H1 (cell line): ENCODE measurements at regions not wholly inside any gene's neighbourhood (a gene's known extent, or its start where the extent isn't known, plus 50 kb on each side); places are given as distances from the start of the nearest gene placed in this dataset.

ENCODE experiments used
- SIN3A ChIP-seq, 2 experiments: IDR thresholded peaks in 1 of 2; conservative IDR thresholded peaks in 1 of 2; 2 replicates each; pipeline ENCODE4 v1.6.1; 2011 to 2012; ENCODE audit warnings: low read length in 2 of 2, improper control_type of control experiment in 1 of 2, low read depth in 1 of 2, mild to moderate bottlenecking in 1 of 2
- YY1 ChIP-seq: IDR thresholded peaks from 2 replicates; pipeline ENCODE4 v1.6.1; 2011; ENCODE audit warnings: low read depth, mild to moderate bottlenecking, low read length
- TF ChIP-seq, protein P1 (sequence below), 3 experiments: IDR thresholded peaks; 1 replicate in 2 of 3; 2 replicates in 1 of 3; pipeline versions ENCODE4 v1.5.1 to v1.6.1; 2011; ENCODE audit warnings: low read length in 3 of 3, mild to moderate bottlenecking in 3 of 3, inconsistent platforms in 2 of 3, low read depth in 1 of 3, moderate library complexity in 1 of 3; ENCODE audit not compliant: insufficient read depth in 1 of 3; ENCODE audit errors: control extremely low read depth in 1 of 3

DNA sequence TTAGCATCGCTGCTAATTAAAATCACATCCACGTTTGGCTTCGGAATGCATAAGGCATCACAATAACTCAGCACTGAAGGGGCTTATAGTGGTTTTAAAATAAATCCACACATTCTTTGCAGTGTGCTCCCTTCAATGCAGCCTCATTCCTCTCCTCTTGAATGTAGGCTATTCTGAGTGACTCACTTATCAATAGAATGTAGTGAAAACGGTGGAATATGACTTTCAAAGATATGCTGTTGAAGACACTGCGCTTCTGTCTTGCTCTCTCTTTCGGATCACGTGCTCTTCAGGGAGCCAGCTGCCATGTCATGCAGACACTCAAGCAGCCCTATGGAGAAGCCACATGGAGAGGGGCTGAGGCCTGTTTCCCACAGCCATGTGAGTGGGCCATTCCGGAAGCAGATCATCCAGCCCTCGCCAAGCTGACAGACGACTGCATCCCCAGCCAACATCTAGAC is 87.4 kb downstream of the CRYGS start:
- TF ChIP-seq, protein P1, sequence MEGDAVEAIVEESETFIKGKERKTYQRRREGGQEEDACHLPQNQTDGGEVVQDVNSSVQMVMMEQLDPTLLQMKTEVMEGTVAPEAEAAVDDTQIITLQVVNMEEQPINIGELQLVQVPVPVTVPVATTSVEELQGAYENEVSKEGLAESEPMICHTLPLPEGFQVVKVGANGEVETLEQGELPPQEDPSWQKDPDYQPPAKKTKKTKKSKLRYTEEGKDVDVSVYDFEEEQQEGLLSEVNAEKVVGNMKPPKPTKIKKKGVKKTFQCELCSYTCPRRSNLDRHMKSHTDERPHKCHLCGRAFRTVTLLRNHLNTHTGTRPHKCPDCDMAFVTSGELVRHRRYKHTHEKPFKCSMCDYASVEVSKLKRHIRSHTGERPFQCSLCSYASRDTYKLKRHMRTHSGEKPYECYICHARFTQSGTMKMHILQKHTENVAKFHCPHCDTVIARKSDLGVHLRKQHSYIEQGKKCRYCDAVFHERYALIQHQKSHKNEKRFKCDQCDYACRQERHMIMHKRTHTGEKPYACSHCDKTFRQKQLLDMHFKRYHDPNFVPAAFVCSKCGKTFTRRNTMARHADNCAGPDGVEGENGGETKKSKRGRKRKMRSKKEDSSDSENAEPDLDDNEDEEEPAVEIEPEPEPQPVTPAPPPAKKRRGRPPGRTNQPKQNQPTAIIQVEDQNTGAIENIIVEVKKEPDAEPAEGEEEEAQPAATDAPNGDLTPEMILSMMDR (IDR thresholded peaks at IDR 0.05; ENCODE audit: control extremely low read depth in 1 of 3, insufficient read depth in 1 of 3, low read depth in 1 of 3, low read length in 3 of 3): no peak
- TF ChIP-seq SIN3A (conservative IDR thresholded peaks at IDR 0.05 in 1 of 2, IDR thresholded peaks at IDR 0.05 in 1 of 2; ENCODE audit: low read depth in 1 of 2, low read length in 2 of 2) (no peak), YY1 (no peak)
